Spleen (tissue), 11 donors: ENCODE measurements at regions not wholly inside any gene's neighbourhood (a gene's known extent, or its start where the extent isn't known, plus 50 kb on each side); places are given as distances from the start of the nearest gene placed in this dataset.

ENCODE experiments used
- DNase-seq: peaks from one replicate; pipeline ENCODE4 v3.0.0-alpha.2; 2020
- H3K27ac ChIP-seq, 8 donors: fragments of 200-600 bp; sonication (generic) in 7 of 8; 1 replicate in 4 of 8; 2 replicates in 4 of 8; pipeline versions ENCODE4 v1.5.0 to v1.8.0; 2016 to 2021; ENCODE audit warnings: inconsistent platforms in 4 of 8, mild to moderate bottlenecking in 4 of 8, moderate library complexity in 1 of 8
- H3K27me3 ChIP-seq, 7 donors: fragments of 200-600 bp; sonication (generic) in 6 of 7; replicated peaks in 1 of 7; 1 replicate in 4 of 7; 2 replicates in 3 of 7; pipeline versions ENCODE4 v1.5.0 to v1.8.0; 2016 to 2021; ENCODE audit warnings: inconsistent platforms in 3 of 7, mild to moderate bottlenecking in 1 of 7
- H3K36me3 ChIP-seq, 6 donors: fragments of 200-600 bp; sonication (generic) in 5 of 6; 1 replicate in 4 of 6; 2 replicates in 2 of 6; pipeline versions ENCODE4 v1.5.0 to v1.8.0; 2016 to 2021; ENCODE audit warnings: inconsistent platforms in 2 of 6
- H3K4me1 ChIP-seq, 6 donors: fragments of 200-600 bp; sonication (generic) in 5 of 6; 1 replicate in 3 of 6; 2 replicates in 3 of 6; pipeline versions ENCODE4 v1.5.0 to v1.8.0; 2016 to 2021; ENCODE audit warnings: inconsistent platforms in 3 of 6
- H3K4me3 ChIP-seq, 8 donors: fragments of 200-600 bp; sonication (generic) in 7 of 8; 1 replicate in 4 of 8; 2 replicates in 4 of 8; pipeline versions ENCODE4 v1.5.0 to v1.8.0; 2016 to 2021; ENCODE audit warnings: inconsistent platforms in 4 of 8, mild to moderate bottlenecking in 4 of 8, moderate library complexity in 2 of 8
- H3K9me3 ChIP-seq, 8 donors: fragments of 200-600 bp; sonication (generic) in 7 of 8; 1 replicate in 4 of 8; 2 replicates in 4 of 8; pipeline versions ENCODE4 v1.5.0 to v1.8.0; 2016 to 2021; ENCODE audit warnings: inconsistent platforms in 4 of 8
- POLR2A ChIP-seq, 3 donors: fragments of 450-650 bp; IDR thresholded peaks; one replicate each; pipeline ENCODE4 v1.5.1; 2017; ENCODE audit warnings: antibody characterized with exemption in 3 of 3, mild to moderate bottlenecking in 1 of 3
- POLR2AphosphoS5 ChIP-seq, 3 donors: sonication (generic); formaldehyde crosslinking; IDR thresholded peaks; one replicate each; pipeline ENCODE4 v1.5.1; 2017; ENCODE audit warnings: antibody characterized with exemption in 3 of 3
- WGBS, 5 donors: extraction: QIAGEN DNeasy Blood & Tissue Kit in 3 of 5; methylation state at CpG; one replicate each; pipeline versions ENCODE4 v1.1.5 to v1.1.7; 2013 to 2018; 5-methylcytosine and 5-hydroxymethylcytosine counted together
- intact Hi-C: fragments of 100-400 bp; cut with DNase I; formaldehyde crosslinking; loops from one replicate; pipeline ENCODE4 v1.15.0; 2023; ENCODE audit warnings: low total_unique reads
- TF ChIP-seq, protein P1 (sequence below), 11 experiments: fragments of 200-600 bp in 7 of 11; fragments of 450-650 bp in 4 of 11; sonication (generic) in 4 of 11; IDR thresholded peaks in 8 of 11; conservative IDR thresholded peaks in 3 of 11; 1 replicate in 7 of 11; 2 replicates in 4 of 11; pipeline versions ENCODE4 v1.4.0 to v1.8.0; 2016 to 2021; ENCODE audit warnings: antibody characterized with exemption in 11 of 11, inconsistent platforms in 4 of 11, mild to moderate bottlenecking in 1 of 11
- donor health status: healthy with polysubstance abuse.
- donor health status: DM: no; HTN: no; CAD: no; lungs with moderate emphysema.
- donor health status: DM: no; HTN: no; CAD: no.
- donor health status: Bipolar disorder and iron deficiency.
- donor health status: healthy.
- donor health status: DM: no; HTN: no; CAD: no.
- donor health status: DM: yes; HTN: yes; CAD: no.

DNA sequence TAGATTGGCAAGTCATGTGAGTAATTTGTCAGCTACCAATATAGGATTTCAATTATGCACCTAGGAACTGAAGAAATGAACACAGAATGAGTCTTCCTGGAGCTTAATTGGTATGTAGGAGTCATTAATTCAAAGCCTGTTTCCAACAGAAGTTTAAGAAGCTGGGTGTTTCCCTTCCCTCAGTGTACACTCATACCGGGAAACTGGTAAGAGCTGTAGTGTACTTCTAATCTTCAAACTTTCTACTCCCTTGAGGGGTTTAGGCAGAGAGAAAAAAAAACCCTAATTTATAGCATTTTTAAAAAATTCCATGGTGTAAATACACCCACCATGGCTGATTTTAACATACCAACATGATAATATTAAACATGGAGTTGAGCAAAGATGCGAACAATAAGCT lies 665.7 kb upstream of the SLITRK5 start:
- Histone ChIP-seq H3K4me1 (no peaks in the 10 kb centered on the region), H3K27ac (no peak overlapping the region), H3K4me3 (no peak overlapping the region), H3K27me3 (no peaks in the 10 kb centered on the region), H3K9me3 (peaks cover 3 to 28% (median 20%) of the 10 kb centered on the region in 8 donors), H3K36me3 (no peaks in the 10 kb centered on the region)
- TF ChIP-seq POLR2A (IDR thresholded peaks at IDR 0.05) (no peak), POLR2AphosphoS5 (IDR thresholded peaks at IDR 0.05) (no peak)
- no peak for DNase-seq
- WGBS, 5 donors: 85 to 95% (median 88%) methylated on average over 2 of the region's 2 CpGs
- intact Hi-C loops: no loop called here

DNA sequence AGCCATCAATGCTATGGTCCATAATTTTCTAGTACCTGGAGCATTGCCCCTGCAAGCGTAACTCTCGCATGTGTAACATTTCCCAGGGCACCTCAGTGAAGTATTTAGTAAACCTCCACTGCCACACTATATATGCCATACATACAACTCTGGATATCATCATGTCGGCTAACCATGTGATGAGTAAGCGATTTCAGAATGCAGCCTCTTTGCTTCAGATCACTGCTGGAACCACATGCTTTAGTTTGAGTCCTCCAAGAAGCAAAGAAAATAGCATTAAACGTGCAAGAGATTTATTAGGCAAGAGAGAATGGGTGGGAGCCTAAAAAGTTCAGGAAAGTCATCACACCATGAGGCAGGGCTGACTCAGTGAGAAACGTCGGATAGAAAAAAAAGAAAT lies 635.6 kb upstream of the SLITRK5 start:
- intact Hi-C loops: no loop called here
- 83 to 93% (median 87%) methylated on average over 7 of the region's 7 CpGs for WGBS, 5 donors

DNA sequence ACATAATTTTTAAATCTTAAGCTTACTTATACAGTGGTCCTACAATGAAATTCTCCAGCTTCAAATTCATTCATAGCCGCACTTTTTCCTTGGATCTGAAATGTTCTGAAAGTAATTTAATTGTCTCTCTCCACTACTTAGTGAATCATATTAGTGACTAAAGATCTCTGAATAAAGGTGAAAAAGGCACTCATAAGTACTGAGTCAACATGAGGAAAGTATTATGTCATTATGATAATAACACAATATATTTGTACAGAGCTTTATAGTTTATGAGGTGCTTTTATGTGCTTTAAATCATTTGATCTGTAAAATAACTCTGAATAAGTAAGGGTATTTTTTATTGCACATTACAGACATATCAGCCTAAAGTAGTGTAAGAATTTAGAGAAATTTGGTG lies 628.2 kb upstream of the SLITRK5 start:
- peaks cover 0 to 37% (median 8%) of the 10 kb centered on the region in 8 donors for H3K9me3 ChIP-seq
- no peak for DNase-seq
- WGBS, 5 donors: 90 to 96% (median 93%) methylated on average over 1 of the region's 1 CpG
- TF ChIP-seq POLR2A (IDR thresholded peaks at IDR 0.05) (no peak), POLR2AphosphoS5 (IDR thresholded peaks at IDR 0.05) (no peak)
- TF ChIP-seq, protein P1, sequence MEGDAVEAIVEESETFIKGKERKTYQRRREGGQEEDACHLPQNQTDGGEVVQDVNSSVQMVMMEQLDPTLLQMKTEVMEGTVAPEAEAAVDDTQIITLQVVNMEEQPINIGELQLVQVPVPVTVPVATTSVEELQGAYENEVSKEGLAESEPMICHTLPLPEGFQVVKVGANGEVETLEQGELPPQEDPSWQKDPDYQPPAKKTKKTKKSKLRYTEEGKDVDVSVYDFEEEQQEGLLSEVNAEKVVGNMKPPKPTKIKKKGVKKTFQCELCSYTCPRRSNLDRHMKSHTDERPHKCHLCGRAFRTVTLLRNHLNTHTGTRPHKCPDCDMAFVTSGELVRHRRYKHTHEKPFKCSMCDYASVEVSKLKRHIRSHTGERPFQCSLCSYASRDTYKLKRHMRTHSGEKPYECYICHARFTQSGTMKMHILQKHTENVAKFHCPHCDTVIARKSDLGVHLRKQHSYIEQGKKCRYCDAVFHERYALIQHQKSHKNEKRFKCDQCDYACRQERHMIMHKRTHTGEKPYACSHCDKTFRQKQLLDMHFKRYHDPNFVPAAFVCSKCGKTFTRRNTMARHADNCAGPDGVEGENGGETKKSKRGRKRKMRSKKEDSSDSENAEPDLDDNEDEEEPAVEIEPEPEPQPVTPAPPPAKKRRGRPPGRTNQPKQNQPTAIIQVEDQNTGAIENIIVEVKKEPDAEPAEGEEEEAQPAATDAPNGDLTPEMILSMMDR (IDR thresholded peaks at IDR 0.05 in 8 of 11, conservative IDR thresholded peaks at IDR 0.05 in 3 of 11): no peak
- intact Hi-C loops: no loop called here
- no peaks in the 10 kb centered on the region for H3K27me3 ChIP-seq
- no peak overlapping the region for H3K27ac ChIP-seq
- no peak overlapping the region for H3K4me3 ChIP-seq
- H3K36me3 ChIP-seq: no peaks in the 10 kb centered on the region
- H3K4me1 ChIP-seq: no peaks in the 10 kb centered on the region

More for the DNA sequence above, 635.6 kb upstream of the SLITRK5 start:
- no peak for TF ChIP-seq POLR2AphosphoS5 (IDR thresholded peaks at IDR 0.05)
- TF ChIP-seq, protein P1 (IDR thresholded peaks at IDR 0.05 in 8 of 11, conservative IDR thresholded peaks at IDR 0.05 in 3 of 11): no peak
- no peak for TF ChIP-seq POLR2A (IDR thresholded peaks at IDR 0.05)
- Histone ChIP-seq H3K36me3 (no peaks in the 10 kb centered on the region), H3K4me1 (no peaks in the 10 kb centered on the region), H3K9me3 (peaks cover 0 to 27% (median 1%) of the 10 kb centered on the region in 8 donors), H3K27me3 (no peaks in the 10 kb centered on the region), H3K27ac (no peak overlapping the region), H3K4me3 (no peak overlapping the region)
- DNase-seq: no peak

DNA sequence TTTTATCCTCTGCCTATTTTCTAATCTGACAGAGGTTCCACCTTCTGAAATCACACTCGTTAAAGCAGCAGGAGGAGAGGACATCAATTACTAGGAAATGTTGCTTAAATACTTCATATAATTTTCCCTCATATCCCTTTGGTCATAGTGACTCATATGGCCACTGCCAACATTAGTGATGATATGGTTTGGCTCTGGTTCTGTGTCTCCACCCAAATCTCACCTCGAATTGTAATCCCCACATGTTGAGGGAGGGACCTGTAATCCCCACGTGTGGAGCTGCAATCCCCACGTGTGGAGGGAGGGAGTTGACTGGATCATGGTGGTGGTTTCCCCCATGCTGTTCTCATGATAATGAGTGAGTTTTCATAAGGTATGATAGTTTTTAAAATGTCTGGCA lies 618.4 kb upstream of the SLITRK5 start:
- Histone ChIP-seq H3K4me3 (no peak overlapping the region), H3K27ac (no peak overlapping the region), H3K9me3 (peaks cover 0 to 9% (median 0%) of the 10 kb centered on the region in 8 donors), H3K36me3 (no peaks in the 10 kb centered on the region), H3K4me1 (no peaks in the 10 kb centered on the region), H3K27me3 (no peaks in the 10 kb centered on the region)
- TF ChIP-seq POLR2A (IDR thresholded peaks at IDR 0.05) (no peak), POLR2AphosphoS5 (IDR thresholded peaks at IDR 0.05) (no peak)
- TF ChIP-seq, protein P1 (IDR thresholded peaks at IDR 0.05 in 8 of 11, conservative IDR thresholded peaks at IDR 0.05 in 3 of 11): no peak
- intact Hi-C loops: no loop called here
- 53 to 70% (median 58%) methylated on average over 4 of the region's 4 CpGs for WGBS, 5 donors
- no peak for DNase-seq
